Embryonic facial prominence (tissue), 1 donor: ENCODE measurements at regions not wholly inside any gene's neighbourhood (a gene's known extent, or its start where the extent isn't known, plus 50 kb on each side); places are given as distances from the start of the nearest gene placed in this dataset.
"Not testable (repeated sequence)": the region's sequence is repeated elsewhere in the genome, so short reads cannot be mapped to it uniquely, and the experiment has no call there.

ENCODE experiments used
- DNase-seq: peaks from one replicate; pipeline ENCODE4 v3.0.0-alpha.2; 2016; ENCODE audit errors: extremely low spot score

DNA sequence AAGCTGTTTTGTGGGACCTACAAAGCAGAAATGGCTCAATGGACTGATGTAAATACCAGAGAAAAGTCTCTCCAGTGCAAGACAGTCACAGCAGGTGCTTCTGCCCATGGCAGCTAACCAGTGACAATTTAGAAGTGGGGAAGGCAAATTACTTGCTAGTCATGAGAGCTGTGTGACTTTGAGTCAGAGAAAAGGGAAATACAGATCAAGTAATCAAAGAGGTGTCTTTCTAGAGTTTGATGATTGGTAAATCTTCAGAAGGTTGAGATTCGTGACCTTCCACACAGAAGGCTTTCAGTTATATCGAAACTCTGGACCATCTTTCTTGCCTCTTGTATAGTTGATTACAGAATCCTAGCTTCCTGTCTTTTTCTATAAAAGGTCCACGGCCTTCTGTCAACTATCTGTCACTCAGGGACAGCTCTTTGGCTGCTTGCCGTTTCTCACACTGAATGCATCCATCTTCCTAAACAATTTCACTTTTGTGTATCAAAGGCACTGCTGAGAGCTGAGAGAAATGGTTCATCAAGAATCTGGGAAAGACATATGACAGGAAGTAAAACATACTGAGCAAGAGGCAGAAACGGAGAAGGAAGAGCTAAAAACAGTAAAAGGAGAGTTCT lies 993.9 kb upstream of the ACO1 start:
- no peak for DNase-seq

DNA sequence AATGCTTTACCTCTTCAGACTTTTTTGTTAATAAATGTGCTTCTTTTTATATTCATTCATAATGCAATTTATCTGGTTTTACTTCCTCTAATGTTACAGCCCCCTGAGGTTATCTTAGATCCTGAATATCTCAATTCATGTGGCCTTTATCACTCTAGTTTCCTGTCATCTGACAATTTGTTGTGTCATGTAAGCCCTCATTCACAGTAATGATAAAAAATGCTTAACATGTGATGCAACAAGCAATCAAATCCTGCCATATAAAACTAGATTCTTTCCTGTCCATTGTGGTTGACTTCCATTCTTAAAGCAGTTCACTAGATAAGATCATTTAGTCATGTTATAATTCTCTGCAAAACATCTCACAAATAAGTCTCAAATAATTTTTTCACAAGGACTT lies 991.2 kb upstream of the ACO1 start:
- no peak for DNase-seq

DNA sequence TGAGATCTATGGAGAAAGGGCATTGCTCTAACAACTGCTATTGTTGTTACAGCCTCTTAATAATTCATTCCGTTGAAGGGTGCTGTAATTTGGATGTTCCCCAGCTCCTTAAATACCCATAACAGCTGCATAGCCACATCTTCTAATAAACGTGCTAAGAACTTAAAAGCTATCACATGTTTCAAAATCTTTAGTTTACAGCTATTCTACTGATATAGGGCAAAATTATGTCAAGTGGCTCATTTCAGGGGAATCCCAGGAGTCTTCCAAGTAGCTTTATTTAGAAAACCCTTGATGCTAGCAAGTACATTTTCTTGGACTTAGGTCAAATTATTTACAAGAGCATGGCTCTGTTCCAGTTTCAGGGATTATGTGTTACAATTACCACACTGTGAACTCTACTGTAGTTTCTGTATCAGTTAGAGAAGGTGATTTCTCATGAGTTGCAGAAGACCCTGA lies 990.4 kb upstream of the ACO1 start:
- DNase-seq = no peak

DNA sequence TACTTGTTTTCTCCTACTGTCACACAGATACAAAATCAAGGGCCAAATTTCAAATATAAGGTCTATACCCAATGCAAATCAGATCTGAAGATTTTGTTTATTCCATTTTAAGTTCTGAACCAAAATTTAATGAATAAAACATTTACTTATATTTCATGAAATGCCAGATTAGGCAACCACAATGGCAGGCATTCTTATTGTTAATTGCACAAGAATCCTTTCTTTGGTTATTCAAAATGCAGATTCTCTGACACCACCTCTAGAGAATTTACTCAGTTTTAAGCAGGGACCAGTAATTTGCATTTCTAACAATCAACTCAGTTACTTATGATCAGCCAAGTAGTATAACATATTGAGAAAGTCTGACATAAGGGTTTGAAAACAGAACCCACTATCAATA lies 972.4 kb upstream of the ACO1 start:
- no peak for DNase-seq

DNA sequence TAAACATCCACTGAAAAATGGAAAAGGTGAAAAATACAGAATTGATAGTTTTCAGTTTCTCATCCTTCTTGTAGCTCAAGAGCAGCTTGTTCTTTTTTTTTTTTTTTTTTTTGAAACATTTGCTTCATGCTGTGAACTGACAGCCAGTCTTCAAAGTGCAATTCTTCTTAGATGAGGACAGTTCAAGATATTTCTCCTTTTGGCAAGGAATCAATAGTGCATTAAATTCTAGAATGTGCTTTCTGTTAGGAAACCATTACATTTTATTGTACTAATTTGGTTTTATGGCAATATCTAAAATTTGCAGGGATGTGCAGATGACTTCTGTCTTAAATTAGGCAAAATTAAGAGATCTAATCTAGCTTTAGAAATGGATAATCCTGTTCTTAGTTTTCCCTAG lies 969.3 kb upstream of the ACO1 start:
- DNase-seq = no peak

DNA sequence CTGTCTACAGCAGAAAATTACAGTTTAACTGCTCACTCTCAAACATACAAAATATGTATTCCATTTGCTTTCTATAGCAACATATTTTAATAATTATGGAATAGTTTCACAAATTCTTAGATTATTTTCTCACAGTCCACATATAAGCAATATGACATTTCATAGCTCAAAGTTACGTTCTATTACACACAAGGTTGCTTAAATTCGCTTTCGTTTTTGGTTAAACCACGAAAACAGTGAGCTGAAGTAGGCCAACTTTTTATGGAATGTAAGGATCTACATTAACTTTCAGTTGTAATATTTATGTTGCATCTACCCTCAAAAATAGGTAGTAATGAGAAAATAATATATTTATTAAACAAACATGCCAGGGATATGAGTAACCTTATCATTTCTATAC lies 966.0 kb upstream of the ACO1 start:
- DNase-seq = no peak

DNA sequence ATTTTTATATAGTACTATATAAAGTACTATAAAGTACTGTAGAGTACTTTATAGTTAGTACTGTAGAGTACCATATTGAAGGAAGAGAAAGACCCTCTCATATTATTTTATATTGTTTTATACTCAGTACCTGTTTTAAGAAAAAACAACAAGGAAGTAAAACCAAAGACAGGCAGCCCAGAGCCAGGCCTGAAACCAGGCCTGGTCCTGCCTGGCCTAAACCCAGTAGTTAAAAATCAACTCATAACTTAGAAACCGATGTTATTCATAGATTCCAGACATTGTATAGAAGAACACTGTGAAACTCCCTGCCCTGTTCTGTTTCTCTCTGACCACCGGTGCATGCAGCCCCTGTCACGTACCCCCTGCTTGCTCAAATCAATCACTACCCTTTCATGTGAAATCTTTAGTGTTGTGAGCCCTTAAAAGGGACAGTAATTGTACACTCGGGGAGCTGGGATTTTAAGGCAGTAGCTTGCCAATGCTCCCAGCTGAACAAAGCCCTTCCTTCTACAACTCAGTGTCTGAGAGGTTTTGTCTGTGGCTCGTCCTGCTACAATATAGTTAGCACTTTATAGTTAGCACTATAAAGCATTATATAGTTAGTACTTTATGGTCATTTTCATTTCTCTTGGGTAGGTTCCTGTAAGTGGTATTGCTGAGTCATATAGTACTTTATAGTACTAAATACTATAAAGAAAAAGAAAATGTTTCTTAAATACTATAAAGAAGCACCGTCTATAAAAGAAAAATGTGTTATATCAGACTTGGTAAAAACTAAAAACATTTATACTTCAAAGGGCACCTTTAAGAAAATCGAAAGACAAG lies 940.6 kb upstream of the ACO1 start:
- not testable (repeated sequence) for DNase-seq

DNA sequence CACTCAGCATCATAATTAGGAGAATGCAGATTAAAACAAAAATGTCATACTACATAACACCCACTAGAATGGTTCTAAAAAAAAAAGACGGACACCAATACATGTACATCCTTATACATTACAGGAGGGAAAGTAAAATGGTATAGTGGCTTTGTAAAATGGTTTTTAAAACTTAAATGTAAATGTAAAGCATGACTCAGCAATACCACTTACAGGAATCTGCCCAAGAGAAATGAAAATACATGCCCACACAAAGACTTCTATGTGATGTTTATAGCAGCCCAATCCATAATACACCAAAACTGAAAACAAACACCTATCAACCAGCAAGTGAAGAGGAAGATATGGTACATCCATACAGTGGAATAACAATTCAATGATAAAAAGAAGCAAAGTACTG lies 939.1 kb upstream of the ACO1 start:
- DNase-seq = no peak

DNA sequence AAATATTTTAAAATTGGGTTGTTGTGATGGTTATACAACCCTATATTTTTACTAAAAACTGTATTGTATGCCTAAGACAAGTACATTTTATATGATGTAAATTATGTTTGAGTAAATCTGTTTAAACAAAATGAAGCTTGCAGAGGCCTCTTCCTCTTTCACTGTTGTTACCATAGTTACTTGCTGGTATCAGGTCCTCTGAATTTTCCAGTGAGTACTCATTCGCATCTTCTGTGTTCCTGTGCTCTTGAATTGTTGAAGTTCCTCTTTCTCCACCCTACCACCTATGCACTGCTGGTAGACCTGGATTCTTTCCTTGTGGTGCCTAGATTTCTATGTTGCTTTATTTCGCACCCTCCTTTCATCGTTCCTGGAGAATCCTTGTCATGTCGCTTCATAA lies 938.5 kb upstream of the ACO1 start:
- no peak for DNase-seq

DNA sequence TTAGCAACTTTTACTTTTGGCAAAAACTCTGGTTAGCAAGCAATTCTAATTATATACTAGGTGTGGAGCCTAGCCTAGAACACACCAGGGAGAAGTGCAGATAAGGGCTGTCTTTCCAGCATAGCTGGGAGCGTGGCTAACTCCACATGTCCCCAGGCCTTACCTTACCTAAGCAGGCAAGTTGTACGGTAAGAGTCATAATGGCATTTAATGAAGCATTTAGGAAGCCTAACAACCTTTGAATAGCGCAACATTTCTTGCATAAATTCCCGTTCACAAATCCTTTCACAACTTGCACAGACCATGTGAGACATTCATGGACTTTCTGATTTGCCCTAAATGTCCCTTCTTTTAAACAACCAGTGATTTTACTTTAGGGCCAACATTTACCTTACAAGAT lies 917.4 kb upstream of the ACO1 start:
- DNase-seq = no peak

DNA sequence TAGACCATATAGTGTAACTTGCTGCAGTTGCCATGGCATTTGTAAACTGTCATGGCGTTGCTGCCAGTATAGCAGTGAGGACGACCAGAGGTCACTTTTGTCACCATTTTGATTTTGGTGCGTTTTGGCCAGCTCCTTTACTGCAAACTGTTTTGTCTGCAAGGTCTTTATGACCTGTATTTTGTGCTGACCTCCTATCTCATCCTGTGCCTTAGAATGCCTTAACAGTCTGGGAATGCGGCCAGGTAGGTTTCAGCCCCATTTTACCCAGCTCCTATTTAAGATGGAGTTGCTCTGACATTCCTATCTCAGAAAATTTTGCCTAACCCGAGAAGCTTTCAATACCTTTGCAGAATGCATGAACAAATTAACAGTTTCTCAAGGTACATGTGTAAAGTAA lies 914.4 kb upstream of the ACO1 start:
- DNase-seq = no peak

DNA sequence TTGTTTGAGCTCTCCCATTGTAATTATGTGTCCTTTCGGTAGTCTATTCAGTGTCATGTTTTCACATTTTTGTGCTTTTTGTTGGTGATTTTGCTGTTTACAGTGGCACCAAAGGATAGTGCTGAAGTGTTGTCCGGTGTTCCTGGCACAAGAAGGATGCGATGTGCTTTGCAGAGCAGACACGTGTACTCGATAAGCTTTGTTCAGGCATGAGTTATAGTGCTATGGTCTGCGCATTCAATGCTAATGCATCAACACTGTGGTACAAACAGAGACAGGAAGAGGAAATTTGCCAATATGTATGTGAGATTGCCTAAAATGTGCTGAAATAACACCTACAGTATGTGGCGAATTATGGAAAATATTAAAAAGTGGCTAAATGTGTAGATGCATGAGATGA lies 913.4 kb upstream of the ACO1 start:
- no peak for DNase-seq

DNA sequence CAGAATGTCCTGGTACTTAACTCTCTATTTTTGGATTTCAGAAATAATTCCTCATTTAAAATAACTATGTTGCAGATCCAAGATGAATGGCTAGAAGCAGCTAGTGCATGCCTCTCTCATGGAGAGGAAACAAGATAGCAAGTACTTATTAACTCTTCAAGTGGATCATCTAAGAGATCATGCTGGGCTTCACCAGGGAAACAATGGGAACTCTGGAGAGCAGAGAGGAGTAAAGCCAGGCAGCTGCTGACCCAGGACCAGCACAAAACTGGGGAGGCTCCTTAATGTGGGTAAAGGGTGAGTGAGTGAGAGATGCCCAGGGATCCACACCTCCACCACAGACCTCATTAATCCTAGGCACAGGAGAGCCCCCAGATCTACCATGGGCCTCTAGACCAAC lies 897.8 kb upstream of the ACO1 start:
- DNase-seq = no peak

DNA sequence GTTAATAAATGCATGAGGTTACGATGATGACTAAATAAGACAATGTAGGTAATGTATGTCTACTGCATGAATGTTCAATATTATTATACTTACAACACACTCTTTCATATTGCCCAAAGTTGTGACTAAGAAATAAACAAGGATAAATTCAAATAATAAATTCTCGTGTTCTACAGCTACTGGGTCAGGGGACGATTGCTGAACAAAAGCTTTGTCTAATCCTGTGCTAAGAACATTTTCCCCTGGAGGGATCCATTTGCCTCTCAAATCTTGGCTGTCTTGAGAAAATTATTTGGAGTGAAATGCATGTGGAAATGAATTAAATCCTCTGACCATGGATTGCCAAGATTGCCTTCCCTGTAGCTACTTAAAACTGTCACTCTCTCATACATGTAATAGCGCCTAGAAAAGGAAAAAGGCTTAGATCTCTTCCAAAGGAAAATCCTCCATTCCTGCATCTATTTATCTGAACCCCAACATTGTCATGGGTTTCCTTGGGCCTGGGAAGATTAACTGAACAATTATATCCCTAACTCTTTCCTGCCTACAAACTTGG lies 893.8 kb upstream of the ACO1 start:
- DNase-seq = no peak

DNA sequence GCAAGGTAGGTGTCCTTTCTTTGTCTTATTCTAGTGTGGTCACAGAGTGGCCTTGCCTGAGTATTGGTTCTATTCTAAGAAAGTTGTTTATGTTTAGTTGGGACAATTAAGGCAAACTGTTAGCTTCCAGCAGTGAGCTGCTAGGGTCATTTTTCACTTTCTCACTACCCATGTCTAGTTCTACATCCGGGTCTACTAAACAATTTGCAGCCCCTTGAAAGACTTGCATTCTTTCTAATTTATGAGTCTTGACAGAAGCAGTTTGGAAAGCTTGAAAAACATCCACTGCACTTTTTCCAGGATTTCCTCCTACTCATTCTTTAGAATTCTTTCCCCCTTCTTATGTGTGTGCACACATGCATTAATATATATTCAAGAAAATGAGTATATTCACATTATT lies 892.2 kb upstream of the ACO1 start:
- DNase-seq = no peak

DNA sequence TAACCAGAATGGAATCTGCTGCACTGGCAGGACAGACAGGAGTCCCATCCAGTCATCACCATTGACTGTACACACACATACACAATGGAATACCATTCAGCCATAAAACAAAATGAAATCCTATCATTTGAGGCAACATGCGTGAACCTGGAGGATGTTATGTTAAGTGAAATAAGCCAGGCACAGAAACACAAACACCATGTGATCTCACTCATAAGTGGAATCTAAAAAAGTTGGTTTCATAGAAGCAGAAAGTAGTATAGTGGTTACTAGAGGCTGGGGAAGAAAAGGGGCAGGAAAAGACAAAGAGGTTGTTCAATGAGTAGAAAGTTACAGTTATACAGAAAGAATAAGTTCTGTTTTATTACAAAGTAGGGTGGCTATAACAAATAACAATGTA lies 884.0 kb upstream of the ACO1 start:
- no peak for DNase-seq

DNA sequence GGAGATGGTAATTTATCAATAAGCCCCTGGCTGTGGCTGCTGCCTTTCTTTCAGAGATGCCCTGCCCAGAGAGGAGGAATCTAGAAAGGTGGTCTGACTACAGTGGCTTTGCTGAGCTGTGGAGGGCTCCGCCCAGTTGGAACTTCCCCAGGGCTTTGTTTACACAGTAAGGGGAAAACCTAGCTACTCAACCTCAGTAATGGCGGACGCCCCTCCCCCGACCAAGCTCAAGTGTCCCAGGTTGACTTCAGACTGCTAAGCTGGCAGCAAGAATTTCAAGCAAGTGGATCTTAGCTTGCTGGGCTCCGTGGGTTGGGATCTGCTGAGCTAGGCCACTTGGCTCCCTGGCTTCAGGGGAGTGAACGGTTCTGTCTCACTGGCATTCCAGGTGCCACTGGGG lies 865.4 kb upstream of the ACO1 start:
- no peak for DNase-seq

DNA sequence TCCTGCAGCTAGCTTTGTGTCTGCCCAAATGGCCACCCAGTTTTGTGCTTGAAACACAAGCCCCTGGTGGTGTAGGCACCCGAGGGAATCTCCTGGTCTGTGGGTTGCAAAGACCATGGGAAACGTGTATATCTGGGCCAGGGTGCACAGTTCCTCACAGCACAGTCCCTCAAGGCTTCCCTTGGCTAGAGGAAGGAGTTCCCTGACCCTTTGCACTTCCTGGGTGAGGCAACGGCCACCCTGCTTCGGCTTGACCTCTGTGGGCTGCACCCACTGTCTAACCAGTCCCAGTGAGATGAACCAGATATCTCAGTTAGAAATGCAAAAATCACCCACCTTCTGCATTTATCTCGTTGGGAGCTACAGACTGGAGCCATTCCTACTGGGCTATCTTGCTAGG lies 865.0 kb upstream of the ACO1 start:
- no peak for DNase-seq

DNA sequence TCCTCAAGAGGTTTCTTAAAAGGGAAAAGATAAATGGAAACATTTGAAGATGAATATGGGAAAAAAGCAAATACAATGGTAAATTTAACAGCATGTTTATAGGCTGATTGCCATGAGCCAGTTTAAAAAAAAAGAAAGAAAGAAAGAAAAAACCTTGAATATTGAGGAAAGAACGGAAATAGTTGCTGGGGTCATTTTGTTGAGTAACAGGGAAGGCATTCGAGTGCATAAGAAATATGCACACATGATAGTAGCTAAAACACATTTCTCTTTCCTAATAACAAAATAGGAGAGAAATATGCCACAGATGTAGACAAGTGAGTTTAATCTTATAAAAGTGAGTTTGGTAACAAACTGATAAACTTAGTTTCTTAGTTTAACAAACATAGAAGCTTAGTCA lies 864.6 kb upstream of the ACO1 start:
- DNase-seq = no peak

DNA sequence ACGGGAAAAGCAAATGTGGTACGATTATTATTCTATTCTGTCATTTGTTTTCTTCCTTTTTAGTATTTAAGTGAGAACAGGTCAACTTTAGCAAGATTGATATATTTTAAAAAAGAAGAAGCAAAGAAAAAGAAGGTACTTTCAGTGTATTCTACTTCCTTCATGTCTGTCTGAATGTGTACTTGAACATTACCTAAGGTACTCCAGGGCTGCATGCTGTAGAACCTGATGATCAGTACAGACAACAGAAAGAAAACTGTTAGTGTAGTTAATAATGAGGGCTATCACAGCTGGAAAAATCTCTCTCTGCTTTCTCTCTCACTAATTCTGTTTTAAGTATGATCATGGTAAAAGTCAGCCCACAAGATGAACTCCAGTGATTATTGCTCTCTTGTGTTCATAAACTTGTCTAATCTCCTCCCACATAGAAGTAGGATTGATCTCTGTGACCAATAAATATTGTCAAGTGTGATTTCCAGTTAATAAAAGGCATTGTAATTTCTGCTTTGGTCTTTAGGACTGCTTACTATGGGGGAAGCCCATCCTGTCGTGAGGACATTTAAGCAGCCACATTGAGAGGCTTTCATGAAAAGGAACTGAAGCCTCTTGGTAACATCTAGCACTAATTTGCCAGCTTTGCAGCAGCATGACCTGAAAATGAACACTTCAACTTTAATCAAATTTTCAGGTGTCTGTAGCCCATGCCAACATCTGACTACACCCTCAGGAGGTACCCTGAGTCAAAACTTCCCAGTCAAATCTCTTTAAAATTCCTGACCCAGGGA lies 864.0 kb upstream of the ACO1 start:
- no peak for DNase-seq

DNA sequence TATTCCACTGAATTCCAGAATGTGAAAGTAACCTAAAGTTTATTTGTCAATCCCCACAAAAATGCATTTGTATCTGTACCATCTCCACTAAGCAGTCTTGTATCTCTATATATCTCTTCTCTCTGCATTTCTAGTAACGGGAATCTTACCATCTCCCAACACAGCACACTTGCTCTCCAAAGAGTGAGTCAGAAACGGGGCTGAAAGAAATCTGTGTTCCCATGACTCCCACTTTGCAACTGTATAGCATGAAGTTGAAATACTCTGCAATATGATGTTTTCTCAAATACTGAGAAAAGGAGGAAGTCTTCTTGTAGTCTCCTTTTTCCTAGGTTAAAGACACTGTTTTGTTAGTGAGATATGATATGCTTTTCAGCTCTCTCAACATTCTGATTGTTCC lies 848.8 kb upstream of the ACO1 start:
- no peak for DNase-seq

DNA sequence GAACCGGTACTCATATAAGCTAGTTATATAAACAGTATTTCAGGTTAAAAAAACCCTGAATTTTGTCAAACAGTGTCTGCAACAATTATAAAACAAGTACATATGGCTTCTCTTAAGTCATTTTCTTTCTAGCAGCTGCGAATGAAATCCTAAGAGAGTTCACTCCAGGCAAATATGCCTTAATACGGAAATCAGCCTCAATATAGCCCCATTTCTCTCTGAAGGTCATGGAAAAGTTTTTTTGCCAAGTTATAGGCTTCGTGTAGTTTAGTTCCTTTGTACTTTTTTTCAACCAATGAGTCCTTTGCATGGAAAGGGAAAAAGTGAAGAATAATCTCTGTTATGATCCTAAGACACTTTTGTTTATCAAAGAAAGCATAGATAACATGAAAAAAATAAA lies 848.0 kb upstream of the ACO1 start:
- no peak for DNase-seq
